ENCODE measurements at regions not wholly inside any gene's neighbourhood (a gene's known extent, or its start where the extent isn't known, plus 50 kb on each side); places are given as distances from the start of the nearest gene placed in this dataset.
"Not testable (repeated sequence)": the region's sequence is repeated elsewhere in the genome, so short reads cannot be mapped to it uniquely, and the experiment has no call there.

DNA sequence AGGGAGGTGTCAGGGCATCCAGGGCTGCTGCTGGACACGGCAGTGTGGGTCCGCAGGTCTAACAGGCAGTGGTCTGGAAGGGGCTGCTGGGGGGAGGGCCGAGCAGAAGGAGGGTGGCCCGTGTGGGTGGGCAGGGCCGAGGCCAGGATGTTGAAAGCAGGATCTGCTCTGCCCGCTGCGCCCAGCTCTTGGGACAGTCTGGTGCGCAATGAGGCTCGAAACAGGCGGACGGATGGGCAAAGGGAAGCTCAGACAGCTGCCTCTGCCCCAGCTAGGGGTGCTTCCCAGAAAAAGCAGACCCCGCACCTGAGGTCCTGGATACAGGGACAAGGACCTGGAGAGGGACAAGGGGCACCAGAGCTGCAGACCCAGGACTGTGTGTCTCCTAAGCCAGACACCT is 121.3 kb downstream of the FAM53A start:
- FAIRE-seq: no peak
- no peak for DNase-seq (ENCODE audit: insufficient read length, low spot score)

DNA sequence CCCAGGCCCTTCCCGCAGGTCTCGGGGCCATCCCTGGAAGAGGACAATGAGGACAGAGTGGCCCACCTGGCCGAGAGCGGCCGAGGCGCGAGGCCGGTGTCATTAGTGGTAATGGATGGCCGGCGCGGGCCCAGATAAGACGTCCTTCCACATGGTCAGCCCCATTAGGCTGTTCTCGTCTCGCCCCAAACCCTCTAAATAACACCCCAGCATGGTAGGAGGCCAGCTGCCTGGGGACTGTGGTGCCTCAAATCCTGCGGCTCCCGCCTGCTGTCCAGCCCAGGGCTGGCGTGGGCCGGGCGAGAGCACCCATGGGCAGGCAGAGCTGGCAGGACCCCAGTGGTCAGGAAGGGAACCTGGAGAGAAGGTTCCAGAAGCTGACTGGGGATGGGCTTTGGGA is 121.7 kb downstream of the FAM53A start:
- DNase-seq (ENCODE audit: insufficient read length, low spot score) (no peak), FAIRE-seq (no peak)

DNA sequence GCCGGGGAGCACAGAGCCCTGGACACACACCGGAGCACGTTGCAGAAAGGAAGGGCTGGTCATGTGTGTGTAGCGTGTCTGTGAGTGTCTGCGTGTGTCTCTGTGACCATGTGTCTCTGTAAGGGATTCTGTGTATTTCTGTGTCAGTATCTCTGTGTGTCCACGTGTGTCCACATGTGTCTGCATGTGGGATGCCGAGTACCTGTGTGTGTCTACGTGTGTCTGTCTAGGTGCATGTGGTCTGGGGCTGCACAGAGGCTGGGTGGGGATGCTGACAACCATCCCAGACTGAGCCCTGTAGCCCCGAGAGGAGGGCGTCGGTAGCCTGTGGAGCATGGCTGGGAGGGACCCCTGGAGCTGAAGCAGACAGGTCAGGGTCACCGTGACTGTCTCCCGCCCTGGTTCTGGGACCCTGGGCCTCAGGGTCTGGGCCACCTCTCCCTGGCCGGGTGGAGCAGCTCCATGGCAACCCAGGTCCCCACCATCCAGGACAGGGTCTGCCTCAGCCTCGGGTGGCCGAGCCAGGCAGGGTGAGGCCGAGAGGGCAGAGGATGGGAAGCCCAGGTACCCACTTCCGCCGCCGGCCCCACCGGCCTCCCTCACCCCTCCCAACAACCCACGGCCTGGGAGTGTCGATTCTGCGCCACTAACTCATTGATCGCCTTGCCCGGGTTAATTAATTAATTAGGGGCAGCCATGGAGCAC is 122.7 kb downstream of the FAM53A start:
- FAIRE-seq: no peak
- DNase-seq (ENCODE audit: insufficient read length, low spot score): no peak

DNA sequence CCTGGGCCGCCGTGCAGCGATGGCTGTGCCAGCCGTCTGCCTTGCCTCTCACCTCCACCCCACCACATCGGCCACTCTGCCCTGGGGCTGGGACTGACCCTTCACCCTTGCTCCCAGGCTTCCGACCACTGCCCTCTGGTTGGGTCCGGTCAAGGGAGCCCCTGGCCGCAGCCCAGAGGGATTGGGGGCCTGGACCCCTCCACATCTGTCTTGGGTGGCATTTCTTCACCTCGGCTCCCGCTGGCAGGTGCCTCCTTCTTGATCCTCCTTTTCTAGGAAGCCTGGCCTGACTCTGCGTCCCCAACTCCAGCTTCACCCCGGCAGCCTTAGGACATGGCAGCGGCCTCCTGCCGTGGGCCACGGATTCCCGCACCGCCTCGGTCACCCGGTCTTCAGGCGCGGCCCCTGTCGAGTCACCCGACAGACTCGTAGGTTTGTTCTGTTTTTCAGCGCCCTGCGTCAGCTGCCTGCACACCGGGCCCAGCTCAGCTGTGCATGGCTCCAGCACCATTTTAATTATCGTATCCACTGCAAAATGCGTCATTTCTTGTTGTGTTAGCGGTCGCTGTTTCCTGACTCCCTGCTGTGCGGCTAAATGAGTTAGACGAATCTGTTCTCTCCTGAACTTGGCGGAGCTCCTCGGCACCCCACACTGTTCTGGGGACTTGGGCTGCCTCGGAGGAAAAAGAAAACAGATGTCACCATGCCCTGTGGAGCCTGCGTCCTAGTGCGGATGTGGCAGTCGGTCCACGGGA is 124.0 kb downstream of the FAM53A start:
- no peak for FAIRE-seq

DNA sequence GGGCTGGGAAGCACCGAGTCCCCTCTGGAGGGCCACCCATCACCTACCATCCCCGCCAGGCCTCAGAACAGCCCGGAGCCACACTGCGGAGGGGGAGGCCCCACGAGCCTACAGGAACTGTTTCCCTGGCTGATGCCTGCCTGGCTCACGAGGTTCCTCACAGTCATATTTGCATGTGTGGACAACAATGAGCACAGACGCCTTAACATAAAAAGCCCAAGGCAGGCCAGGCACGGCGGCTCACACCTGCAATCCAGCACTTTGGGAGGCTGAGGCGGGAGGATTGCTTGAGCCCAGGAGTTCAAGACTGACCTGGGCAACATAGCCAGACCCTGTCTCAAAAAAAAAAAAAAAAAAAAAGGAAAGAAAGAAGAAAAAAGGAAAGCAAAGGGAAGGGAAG is 125.9 kb downstream of the FAM53A start:
- no peak for DNase-seq (ENCODE audit: insufficient read length, low spot score)
- no peak for FAIRE-seq

More for the DNA sequence above, 124.0 kb downstream of the FAM53A start:
- DNase-seq (ENCODE audit: insufficient read length, low spot score): no peak

DNA sequence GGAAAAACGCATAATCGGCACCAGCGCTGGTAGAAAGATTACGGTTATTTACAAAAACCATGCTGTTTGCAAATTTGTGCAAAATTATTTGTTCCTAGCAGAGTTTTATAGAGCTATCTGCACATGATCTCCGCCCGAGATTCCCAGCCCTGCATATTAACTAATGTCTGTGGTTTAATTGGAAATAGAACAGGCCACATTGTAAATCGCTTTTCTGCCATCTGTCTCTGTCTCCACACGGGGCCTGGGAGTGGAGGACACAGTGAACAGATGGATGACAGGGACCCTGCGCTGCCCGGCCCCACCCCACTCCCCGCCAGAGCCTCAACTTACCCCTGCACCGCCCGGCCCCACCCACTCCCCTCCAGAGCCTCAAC is 126.9 kb downstream of the FAM53A start:
- DNase-seq (ENCODE audit: insufficient read length, low spot score) (no peak), FAIRE-seq (no peak)

DNA sequence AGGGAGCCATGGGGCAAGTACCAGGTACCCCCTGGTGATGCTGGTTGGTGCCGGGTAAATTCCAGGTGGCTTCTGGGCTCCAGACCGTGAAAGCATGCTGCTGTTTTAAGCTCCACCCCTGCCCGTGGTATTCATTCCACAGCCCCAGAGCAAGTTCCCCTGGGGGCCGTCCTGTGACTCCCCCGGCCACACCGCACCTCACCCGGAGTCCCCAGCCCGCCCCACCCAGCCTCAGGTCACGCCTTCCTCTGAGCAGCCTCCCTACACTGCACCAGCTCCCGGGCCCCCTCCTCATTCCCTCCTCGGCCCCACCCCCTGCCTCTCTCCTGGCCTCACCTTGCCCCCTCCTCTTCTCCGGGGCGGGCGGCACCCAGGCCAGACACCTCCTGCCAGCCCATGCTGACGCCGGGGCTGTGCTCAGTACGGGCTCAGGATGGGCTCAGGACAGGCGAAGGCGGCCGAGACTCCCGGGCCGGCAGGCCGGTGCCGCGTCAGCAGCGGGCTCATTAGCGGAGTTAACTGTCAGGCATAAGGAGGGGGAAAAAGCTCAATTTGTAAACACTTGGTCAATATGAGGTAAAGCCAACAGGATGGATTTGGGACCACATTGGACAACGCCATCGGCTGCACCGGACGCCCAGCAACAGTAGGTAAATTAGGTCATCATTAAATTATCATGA is 127.4 kb downstream of the FAM53A start:
- no peak for DNase-seq (ENCODE audit: insufficient read length, low spot score)
- FAIRE-seq: no peak

DNA sequence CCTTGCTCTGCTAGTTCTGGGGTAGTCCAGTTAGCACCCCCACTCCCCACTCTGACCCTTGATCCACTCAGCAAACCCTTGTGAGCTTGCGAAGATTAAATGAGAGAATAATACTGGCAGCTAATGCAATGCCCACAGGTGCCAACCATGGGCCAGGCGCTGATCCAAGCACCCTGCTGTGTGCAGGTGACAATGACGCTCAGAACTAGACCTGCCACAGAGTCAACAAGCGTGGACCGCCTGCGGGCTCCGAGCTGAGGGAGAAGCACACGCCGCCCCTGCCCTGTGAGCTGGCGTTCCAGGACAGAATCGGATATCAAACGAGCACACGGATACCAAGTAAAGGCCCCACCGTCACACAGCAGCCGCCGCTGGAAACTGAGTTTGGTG is 129.2 kb downstream of the FAM53A start:
- no peak for FAIRE-seq
- DNase-seq (ENCODE audit: insufficient read length, low spot score): no peak

DNA sequence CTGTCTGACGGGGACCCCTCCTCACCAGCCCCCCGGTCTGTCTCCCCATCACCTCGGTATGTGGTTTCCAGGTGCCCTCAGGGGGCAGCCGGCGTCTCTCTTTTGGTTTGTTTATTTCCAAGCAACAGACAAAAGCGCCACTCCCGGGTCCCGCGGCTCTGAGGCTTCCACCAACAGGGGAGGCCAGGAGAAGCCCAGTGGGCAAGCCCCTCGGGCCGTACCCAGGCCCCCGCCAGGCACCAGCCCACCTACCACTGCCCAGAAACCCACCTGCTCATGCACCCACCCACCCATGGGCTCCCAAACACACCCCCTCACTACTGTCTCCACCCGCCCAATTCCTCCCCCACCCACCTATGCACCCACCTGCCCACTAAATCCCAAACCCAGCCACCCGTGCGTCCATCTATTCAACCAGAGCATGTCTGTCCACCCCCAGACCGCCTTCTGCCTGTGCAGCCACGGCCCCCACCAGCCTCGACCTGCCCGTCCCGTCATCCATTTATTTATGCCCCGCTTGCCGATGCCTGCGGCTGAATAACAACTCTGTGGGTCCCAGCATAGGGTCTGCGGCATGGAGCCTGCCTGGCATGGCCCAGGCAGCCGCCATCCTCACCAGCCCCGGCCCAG is 129.8 kb downstream of the FAM53A start:
- FAIRE-seq: no peak
- DNase-seq (ENCODE audit: insufficient read length, low spot score): no peak

DNA sequence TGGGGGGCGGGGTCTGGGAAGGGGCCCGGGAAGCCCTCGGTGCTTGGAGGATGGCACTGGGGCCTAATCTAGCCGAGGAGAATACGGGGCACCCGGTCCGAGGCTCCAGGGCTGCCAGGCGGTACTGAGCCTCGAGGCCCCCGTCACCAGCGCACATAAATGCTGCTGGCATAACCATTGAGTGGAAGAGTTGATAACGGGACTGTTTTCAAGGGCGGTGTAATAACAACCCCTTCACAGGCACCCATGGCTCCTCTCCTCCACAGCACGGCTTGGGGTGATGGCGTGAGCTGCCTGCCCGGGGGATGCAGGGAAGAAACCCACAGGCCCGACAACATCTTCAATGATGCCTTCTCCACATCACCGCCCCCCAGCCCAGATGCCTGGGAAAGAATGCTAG is 130.7 kb downstream of the FAM53A start:
- DNase-seq (ENCODE audit: insufficient read length, low spot score): no peak
- no peak for FAIRE-seq

DNA sequence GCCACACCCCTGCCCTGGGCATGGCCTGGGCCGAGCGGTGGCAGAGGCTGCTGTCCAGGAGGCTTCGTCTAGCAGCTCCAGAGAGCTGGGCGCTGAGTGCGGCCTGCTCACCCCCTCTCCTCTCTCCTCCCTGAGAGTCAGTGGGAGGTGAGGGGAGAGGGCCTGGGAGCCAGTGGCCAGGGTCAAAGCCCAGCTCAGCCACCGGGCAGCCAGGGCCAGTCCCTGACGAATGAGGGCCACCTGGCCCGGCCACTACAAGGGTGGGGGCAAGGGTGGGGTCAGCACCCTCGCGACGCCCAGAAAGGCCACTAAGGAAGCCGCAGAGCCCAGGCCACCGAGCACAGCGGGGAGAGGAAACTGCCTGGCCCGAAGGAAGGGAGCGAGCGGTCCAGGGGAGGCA is 131.7 kb downstream of the FAM53A start:
- FAIRE-seq: no peak
- no peak for DNase-seq (ENCODE audit: insufficient read length, low spot score)

DNA sequence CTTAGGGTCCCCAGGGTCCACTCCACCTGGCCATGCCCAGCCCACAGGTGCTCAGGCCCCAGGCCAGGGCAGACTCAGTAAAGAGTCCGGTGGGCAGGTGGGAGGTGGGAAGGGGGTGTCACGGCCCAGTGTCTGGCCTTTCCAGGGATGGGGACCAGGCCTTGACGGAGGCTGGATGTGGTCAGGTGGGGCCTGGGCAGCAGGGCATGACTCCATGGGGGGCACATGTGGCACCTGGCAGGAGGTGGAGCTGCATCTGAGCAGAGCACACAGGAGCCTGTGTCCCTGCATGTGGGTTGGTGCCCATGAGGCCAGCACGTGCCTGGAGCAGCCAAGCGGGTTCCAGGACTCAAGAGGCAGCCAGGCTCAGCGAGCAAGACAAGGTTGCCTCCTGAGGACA is 132.9 kb downstream of the FAM53A start:
- no peak for FAIRE-seq

DNA sequence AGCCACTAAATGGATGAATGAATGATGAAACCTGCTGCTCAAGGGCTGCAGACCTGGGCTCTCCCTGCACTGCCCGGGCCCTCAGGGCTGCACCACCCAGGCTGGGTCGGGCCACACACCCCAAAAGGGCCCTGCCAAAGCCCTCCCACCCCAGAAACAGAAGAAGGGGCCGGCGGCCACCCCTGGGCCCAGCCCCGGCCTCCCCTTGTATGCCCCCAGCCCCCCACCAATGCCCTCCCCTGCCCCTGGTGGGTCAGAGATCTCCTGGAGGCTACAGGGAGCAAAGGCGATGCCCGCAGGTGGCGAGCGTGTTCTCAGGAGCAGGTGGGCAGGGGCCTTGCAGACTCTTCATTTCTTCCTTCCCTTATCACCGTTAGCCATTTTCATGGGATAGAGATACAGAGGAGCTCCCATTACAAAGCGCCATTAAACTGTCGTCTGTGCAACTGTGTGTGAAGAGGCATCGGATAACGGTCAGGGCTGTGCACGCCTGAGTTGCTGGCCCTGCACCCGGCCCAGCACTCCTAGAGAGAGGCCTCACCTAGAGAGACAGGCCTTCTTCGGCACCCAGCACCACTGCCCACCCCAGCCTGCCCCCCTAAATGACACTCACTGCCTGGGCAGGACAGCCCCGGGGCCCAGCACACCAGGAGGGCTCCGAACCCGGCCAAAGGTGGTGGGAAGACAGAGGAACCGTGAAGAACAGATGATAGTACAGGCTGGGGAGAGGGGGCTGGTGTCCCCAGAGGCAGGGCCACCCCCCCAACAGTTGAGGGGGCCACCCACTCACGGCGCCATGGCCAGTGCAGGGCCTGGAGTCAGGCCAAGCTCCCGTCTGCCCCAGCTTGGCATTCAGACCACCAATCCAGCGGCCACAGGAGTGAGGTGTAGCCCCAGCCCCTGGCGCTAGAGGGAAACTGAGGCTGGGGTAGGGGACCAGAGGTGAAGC is 133.7 kb downstream of the FAM53A start:
- FAIRE-seq (no peak), DNase-seq (ENCODE audit: insufficient read length, low spot score) (no peak)

More for the DNA sequence above, 132.9 kb downstream of the FAM53A start:
- DNase-seq (ENCODE audit: insufficient read length, low spot score): no peak

DNA sequence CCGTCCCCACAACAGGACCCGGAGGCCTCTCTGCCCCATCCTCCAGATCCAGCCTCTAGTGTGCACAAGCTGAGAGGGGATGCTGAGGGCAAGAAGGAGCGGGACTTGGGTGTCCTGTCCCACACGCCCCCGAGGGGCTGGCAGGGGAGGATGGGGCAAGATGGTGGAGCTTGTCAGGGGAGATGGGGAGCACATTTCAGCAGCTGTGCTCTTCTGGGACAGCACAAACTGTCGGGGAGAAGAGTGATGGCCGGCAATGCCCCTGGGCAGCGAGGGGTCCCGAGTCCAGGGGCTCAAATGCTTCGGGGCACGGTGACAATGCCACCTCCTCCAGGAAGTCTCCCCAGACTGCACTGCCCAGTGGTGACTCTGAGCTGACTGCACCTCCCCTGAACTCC is 134.5 kb downstream of the FAM53A start:
- FAIRE-seq: no peak
- DNase-seq (ENCODE audit: insufficient read length, low spot score): no peak

DNA sequence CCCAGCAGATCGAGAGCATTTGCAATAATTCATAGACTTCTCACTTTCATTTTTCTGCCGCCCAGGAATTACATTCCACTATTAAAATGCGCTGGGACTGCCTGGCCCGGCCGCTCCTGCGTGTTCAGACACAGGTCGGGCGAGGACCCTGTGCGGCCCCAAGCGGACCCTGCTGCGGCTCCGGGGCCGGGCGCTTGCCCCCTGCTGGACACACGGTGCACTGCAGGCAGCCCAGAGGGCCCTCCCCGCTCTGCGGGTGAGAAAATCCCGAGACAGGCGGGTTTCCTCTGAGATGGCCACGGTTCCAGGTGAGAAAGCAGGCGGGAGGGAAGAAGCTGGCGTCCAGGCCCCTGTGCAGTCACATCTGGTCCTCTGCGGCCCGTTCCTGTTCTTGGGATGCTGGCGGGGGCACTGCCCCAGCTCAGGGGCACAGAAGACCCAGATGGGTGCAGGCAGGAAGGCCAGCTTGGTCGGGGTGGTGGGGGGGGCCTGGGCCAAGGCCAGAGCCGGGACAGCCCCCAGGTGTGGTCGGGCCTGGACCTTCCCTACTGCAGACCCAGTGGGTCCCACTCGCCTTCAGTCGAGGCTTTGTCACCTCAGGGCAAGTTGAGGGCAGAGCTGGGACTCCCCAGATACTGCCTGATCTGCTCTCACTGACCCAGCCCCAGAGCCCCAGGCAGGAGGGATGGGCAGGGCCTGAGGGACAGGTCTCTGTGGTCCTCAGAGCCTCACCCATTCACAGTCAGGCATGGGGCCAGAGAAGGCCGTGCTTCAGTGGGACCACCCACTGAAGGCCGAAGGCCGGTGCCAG is 135.1 kb downstream of the FAM53A start:
- DNase-seq (ENCODE audit: insufficient read length, low spot score): peak; percentile 77
- FAIRE-seq: not testable (repeated sequence)

DNA sequence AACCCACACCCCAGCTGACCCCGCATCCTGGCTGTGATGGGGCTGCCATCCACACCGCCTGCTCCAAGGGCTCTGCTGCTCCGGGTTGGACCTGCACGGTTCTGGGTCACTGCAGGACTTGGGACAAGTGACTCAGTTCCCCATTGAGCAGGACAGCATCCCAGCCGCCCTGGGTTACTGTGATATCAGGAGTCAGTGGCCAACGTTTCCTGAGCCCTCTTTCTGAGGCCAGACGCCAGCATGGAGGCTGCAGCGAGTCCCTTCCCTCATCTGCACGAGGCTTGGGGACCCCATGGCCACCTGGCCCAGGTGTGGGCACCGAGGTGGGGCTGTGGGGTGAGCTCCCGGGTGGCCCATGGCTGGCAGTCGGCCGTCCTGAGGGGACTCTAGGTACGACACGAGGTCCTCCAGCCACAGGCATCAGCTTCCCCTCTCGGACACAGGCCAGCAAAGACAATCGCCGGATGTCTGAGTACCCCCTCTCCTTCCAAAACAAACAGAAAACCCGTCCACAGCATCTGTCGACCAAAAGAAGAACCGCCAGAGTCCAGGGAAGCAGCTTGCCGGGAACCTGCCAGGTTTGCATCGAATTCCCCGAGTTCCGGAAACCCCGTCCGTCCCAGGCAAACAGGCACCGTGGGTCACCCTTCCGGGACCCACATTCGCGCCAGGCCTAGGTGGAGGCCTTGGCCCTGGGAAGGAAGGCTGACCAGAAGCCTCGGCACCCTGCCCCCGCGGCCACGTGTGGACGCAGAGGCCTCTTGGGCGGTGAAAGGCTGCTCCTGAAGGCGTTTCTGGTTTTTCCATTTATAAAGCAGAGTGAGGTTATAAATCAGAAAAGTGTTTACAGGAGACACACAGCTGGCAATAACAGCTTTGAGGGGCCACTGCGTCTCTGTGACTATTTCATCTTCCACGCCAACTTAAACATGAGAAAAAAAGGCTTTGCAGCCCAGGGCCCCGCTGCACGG is 136.0 kb downstream of the FAM53A start:
- FAIRE-seq (no peak), DNase-seq (ENCODE audit: insufficient read length, low spot score) (no peak)

DNA sequence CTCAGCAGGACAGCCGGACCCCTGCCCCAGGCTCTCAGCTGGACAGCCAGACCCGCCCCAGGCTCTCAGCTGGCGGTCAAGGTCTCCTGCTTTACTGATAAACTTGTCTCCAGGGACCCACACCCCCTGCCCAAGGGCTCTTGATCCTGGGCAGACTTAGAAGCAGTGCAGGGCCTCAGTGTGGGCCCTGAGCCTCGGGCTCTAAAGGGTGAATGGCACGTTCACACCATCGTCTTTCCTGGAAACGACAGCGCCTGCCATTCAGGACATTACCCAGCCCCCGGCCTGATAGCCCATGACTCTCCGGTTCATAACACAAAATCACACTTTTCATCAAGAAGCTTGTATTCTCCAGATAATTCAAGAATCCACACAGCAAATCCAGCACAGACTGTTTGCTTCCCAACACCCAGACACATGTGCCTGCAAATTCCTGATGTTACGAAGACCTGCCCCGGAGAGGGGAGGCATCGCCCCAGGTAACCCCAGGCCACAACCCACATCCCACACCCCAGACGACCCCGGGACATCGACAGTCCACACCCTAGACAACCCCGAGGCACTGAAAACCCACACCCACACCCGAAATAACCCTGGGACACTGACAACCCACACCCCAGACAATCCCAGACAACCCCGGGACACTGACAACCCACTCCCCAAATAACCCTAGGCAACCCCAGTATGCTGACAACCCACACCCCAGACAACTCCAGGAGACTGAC is 136.8 kb downstream of the FAM53A start:
- DNase-seq (ENCODE audit: insufficient read length, low spot score): no peak
- FAIRE-seq: no peak

DNA sequence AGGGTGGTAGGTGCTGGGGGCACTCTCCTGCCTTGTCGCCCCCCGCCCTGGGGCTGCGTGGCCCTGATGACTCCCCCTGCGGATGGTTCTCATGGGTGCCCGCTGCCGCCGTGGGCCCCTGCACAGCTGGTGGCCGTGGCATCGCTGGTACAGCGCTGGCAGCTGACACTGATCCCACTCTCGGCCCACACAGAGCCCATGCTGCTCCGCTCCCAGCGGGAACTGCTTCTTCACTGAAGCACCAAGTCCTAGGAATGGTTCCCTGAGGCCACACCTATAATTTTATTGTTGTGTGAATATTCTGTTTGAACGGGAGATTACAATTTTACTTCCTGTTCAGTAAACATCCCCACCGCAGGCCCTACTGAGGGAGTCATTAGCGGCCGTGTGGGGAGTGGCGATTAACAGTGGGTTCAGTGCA is 138.6 kb upstream of the NKX1-1 start:
- DNase-seq (ENCODE audit: insufficient read length, low spot score) (no peak), FAIRE-seq (no peak)

All from GM19239 (cell line).